ENCODE measurements at regions not wholly inside any gene's neighbourhood (a gene's known extent, or its start where the extent isn't known, plus 50 kb on each side); places are given as distances from the start of the nearest gene placed in this dataset.

DNA sequence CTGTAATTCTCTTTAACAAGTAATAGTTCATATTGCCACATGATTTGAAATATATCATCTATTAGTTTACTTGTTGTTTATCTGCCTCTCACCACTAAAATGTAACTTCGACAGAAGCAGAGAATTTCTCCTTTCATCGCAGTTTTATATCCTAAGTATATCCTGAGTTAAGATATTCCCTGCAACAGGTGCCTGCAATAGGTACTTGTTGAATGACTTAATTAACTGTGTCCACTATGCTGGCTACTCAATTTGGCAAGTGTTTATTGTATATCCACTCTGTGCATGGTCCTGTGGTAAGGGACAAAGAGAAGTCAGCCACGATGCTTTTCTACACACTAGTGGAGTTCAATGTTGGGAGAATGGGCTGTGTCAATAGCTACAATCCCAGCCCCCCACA lies 108.5 kb downstream of the PSAT1 start:
- no peak for TF ChIP-seq POLR2A (IDR thresholded peaks at IDR 0.05)
- TF ChIP-seq, protein P1, sequence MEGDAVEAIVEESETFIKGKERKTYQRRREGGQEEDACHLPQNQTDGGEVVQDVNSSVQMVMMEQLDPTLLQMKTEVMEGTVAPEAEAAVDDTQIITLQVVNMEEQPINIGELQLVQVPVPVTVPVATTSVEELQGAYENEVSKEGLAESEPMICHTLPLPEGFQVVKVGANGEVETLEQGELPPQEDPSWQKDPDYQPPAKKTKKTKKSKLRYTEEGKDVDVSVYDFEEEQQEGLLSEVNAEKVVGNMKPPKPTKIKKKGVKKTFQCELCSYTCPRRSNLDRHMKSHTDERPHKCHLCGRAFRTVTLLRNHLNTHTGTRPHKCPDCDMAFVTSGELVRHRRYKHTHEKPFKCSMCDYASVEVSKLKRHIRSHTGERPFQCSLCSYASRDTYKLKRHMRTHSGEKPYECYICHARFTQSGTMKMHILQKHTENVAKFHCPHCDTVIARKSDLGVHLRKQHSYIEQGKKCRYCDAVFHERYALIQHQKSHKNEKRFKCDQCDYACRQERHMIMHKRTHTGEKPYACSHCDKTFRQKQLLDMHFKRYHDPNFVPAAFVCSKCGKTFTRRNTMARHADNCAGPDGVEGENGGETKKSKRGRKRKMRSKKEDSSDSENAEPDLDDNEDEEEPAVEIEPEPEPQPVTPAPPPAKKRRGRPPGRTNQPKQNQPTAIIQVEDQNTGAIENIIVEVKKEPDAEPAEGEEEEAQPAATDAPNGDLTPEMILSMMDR (IDR thresholded peaks at IDR 0.05) = no peak

Data from uterus (tissue), 2 donors.